GM19023 (cell line): ENCODE measurements at regions not wholly inside any gene's neighbourhood (a gene's known extent, or its start where the extent isn't known, plus 50 kb on each side); places are given as distances from the start of the nearest gene placed in this dataset.

Experiments used
- ATAC-seq: cut with Tn5 transposase; IDR thresholded peaks from one replicate; pipeline ENCODE4 v1.9.1; 2021; ENCODE audit warnings: mild to moderate bottlenecking, moderate library complexity; ENCODE audit not compliant: unreplicated experiment

DNA sequence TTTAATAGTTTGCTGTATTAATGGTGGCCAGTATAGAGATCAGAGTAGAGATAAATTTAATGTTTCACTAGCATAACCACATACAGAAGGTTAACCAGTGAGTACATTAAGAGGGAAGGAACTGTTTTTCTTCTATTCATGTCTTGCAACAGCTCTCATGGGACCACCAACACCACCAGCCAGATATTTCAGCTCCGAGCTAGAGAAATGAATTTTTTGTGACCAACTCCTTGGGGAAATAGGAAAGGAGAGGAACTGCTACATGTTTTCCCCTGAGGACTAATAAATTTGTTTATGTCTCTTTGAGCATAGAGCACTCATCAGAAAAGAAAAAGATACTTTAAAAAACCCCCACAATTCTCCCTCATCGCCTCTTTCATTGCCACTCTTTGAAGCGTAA lies 247.5 kb downstream of the MBNL1 start:
- no peak for ATAC-seq

DNA sequence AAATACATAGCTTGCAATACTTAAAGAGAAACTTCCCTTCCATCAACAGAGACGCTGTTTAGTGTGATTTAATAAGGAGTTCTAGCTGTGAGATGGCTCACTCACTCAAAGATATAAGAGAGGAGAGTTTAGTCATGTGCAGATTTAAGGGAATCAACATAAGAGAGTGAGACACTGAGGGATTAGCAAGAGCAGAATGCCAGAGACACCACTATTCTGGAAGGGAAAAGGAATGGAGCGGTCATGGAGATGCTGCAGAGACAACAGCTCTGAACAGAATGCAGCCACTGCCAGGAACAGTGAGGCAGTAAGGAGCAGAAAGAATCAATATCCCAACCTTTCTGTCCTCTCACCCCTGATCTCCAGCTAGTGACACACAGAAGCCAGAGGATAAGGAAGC lies 248.8 kb downstream of the MBNL1 start:
- ATAC-seq, result no peak

DNA sequence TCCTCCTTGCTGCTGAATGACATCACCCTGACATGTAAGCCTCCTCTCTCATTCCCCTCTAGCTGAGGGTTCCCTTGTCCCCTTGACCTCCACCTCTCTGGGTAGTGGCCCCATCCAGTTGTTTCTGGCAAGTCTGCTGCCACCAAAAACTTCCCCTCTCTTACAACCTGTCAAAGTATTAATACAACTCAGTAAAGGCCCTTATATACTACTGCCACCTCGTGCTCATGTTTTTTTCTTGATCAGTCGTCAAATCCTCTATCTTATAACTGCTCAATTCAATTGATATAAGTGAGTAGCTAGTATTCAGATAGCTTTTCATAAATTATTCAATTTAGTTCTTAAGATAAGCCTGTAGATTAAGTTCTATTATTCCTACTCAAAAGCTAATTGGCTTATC lies 249.6 kb downstream of the MBNL1 start:
- ATAC-seq, result no peak

DNA sequence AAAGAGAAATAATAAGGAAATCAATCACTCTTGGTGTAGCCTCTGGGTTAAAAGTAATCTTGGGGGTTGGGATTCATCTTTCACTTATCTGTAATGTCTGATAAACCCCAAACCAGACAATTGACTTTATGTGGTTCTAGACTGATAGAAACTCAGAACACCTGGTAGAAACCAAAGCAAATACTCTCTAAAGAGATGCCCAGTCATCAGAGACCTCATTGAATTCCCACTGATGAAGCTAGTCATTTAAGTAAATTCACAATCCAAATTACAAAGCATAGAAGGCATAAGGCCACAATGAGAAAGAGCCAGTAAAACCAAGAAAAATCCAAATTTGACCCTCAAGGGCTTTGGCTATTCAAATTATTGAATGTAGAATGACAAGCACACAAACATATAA lies 250.6 kb downstream of the MBNL1 start:
- ATAC-seq, result peak; percentile 64

DNA sequence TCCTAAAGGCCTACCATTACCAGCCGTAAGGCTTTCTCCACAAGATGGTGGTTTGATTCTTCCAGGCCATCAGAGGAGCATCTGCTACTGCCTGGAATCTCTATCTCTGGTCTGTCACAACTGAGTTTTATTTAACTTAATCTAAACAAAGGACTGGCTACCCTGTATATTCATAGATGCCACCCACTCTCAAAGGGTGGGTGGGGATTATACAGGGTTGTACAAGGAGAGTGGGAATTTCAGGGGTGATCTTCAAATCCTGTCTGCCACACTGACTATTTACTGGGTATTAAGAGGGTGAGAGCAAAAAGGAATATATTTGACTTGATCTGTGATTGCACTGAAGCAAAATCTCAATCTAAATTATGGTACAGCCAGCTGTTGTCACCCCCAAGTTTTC lies 253.3 kb downstream of the MBNL1 start:
- ATAC-seq, result no peak

DNA sequence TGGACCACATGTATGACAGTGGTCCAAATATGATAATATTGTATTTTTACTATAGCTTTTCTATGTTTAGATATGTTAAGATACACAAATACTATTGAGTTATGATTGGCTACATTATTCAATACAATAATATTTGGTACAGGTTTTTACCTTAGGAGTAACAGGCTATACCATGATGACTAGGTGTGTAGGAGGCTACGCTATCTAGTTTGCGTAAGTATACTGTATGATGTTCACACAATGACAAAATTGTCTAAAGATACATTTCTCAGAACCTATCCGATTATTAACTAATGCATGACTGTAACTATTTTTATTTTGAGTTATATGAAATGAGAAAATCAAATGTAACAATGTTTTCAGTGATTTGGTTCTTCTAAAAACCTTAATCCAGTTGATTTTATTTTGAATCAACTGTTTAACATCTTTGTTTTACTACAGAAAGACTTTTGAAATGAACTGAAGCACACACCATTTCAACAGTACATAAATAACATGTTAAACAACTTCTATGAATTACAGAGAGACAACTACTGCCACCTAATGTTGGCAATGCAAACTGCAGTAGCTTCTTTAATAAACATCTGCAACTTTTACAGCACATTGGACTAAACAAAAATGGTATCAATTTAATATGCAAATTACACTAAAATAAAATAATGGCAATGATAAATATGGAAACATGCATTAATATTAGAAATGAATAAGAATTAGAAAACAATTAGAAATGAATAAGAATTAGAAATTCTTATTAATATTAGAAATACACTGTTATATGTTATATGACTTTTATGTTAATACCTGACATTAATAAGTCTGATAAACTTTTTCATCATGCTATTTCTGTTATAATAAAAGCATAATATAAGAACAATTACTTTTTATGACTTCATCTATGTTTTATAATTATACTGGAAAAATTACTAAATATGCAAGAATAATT lies 255.7 kb downstream of the MBNL1 start:
- ATAC-seq, result no peak

DNA sequence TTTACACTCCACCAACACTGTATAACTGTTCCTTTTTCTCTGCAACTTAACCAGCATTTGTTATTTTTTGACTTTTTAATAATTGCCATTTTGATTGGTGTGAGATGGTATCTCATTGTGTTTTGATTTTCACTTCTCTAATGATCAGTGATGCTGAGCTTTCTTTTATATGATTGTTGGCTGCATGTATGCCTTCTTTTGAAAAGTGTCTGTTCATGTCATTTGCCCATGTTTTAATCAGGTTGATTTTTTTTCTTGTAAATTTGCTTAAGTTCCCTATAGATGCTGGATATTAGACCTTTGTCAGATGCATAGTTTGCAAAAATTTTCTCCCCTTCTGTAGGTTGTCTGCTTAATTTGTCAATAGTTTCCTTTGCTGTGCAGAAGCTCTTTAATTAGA lies 263.0 kb downstream of the MBNL1 start:
- ATAC-seq, result no peak

DNA sequence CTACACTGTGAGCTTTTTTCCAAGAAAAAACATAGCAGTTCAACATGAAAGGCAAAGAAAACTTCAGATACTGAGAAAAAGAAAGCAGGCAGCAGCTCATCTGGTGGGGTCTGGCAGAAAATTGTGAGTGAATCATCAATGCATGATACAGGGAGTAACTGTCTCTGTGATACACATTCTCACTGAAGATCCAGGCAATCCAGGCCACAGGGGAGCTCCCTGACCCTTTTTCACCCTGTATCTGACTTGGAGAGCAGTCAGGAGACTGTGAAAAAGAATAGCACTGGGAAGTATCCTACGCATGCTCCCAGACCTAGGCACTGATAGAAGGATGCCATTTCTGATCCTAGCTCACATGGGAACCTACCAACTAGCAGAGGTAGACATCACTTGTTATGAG lies 269.8 kb downstream of the MBNL1 start:
- ATAC-seq, result no peak

DNA sequence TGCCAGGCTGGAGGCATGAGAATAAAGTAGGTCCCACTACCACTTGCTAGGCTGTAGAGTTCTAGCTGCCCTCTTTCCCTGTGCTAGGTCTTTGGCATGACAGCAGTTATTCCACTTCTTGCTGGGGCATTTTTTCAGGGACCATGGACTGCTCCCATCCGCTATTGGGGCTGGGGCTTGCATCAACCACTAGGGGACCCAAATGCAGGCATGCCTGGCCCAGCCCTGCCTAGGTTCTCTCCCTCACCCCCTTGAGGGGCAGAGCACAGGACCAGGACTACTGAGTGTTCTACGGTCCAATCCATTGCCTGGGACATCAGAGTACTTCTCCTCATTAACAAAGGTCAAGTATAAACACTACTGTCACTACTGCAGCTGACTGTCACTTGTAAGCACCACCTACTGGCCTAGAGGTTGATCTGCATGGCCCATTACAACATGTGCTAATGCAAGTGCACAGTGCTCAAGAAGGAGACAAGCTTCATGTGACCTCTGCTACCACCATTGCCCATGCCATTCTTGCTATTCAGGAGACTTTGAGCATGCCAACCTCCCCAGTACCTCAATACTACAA lies 270.5 kb downstream of the MBNL1 start:
- ATAC-seq, result no peak

DNA sequence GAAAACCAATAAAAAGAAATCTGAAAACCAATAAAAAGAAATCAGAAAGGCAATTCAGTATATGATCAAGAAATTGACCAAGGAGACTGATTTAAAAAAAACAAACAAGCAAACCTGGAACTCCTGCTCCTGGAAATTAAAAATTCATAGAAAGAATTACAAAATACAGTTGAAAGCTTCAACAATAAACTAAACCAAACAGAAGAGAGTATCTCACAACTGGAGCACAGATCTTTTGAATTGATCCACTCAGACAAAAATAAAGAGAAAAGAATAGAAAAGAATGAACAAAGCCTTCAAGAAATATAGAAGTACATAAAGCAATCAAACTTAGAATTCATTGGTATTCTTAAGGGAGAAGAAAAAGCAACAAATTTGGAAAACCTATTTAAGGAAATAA lies 271.4 kb downstream of the MBNL1 start:
- ATAC-seq, result no peak

DNA sequence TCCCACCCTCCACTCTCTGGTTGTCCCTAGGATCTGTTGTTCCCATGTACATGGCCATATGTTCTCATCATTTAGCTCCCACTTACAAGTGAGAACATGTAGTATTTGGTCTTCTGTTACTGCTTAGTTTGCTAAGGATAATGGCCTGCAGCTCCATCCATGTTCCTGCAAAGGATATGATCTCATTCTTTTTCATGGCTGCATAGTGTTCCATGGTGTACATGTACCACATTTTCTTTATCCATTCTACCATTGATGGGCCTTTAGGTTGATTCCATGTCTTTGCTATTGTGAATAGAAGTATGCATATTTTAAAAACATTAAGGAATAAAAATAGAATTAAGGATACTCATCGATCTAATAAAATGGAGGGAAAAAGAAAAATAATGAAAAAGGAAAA lies 278.4 kb downstream of the MBNL1 start:
- no peak for ATAC-seq

DNA sequence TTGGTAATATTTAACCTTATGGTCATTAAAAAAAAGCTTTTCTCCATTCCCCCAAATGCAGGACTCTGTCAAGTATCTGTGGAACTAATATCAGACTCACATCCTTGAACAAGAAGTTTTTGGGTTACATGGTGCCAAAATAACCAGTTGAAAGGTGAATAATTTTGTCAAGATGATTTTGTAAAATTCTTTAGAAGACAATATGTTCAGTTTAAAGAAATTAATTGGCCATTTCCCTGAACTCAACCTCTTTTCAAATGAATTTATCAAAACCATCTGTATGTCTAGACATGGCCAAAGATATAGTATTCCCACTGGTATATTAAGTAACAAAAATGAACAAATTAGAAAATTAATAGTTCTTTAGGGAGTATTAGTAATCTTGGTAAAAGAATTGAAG lies 280.5 kb downstream of the MBNL1 start:
- ATAC-seq, result no peak

DNA sequence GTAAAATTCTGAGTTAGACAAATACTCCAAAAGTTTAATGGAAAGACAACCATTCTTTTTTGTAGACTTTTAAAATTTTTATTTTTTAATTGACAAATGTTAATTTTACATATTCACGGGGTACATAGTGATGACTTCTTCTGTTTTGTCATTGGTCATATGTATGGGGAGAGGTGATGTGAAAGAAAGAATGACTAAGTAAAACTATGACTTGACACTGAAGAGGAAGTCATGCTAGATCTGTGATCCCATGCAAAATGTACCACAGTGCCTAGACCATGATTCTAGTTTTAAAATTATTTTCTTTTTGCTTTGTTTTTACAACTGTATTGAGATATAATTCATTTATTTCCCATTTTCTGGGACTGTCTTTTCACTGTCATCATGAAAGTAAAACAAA lies 281.6 kb downstream of the MBNL1 start:
- no peak for ATAC-seq

DNA sequence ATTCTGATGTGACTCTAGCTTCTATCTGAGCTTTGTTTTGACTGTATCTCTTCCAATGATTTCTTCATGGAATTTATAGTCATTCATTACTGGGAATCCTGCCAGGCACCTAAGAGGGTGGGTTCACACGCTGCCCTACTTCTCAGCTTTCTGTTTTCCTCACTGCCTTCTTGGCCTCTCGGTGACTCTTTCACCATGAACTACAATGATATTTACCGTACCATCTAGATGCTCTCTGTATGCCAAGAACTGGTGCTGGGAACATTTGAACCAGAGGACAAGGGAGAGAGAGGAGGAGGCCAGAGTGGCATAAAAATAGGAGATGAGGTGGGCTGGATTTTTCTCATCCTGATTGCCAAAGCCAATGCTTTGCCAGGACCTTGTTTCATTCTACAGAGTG lies 280.0 kb upstream of the P2RY1 start:
- ATAC-seq, result no peak

DNA sequence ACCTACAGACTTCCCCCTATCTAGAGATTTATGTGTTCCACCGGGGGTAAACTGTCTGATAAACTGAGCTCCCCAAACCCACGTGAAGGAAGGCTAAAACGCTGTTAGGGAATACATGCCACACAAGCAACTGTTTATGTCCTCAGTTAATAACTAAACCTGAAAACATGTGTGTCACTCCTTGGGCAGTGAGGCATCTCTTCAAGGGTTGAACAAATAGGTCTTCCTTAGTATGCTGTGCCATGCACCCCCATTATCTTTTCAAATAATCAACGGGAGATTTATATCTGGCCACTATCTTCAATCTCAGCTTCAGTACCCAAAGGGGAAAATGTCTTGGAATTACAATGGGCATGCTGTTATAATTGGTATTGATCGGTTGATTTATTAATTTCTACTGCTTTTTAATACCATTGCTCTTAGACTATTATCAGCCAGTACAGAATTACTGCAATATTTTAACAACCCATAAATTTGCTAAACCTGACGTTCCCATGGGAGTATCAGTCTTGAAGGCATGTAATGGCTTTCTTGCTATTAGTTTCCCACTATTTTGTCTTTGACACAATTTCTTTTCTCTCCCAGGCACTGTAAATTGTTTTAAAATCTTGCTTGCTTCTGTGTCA lies 279.2 kb upstream of the P2RY1 start:
- no peak for ATAC-seq

DNA sequence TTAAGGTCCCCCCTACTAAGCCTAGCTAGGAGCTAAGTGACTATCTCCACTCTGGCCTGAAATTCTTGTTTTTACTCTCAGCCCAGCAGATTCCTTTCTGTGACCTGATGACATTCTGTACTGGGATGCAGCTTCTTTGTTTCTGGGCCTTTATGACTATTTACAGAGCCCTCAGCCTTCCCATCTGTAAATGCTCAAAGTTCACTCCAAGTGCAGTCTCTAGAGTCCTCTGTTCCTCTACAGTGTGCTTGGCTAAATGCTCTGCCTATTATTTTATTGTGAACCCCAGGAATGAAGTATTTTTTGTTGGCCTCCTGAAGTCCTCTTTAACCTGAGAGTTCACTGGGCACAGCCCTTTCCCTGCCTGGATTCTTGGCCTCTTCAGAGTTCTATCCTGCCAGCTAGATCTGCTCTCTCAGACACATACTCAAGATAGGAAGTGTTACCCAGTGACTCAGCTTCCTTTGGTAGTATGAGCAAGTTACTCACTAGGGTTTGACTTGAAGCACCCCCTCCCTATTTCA lies 278.1 kb upstream of the P2RY1 start:
- ATAC-seq, result peak; percentile 88

DNA sequence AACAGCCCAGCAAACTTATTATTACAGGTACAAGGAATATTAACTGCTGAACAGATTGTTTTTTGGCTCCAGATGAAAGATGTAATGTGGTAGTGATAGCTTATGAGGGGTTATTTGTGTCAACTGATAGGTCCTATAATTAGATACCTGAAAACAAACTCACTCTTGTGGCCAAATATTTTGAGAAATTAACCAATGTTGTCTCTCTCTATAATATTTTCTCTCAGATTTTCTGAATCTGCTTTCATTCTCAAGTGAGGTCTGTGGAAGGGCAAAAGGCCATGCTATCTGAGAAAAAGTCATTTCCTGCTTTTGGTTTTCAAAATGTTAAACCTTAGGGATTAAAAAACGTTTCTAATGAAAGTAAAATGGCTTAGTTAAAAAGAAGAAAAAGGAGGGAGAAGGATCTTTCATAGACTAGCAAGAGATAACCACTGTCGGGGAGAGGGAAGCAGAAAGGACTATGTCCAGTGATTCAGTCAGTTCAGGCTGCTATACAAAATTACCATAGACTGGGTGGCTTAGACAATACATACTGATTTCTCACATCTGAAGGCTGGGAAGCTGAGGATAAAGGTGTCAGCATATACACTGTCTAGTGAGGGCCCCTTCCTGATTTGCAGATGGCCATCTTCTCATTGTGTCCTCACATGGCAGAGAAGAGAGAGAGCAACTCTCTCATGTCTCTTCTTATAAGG lies 277.5 kb upstream of the P2RY1 start:
- ATAC-seq, result peak; percentile 45

DNA sequence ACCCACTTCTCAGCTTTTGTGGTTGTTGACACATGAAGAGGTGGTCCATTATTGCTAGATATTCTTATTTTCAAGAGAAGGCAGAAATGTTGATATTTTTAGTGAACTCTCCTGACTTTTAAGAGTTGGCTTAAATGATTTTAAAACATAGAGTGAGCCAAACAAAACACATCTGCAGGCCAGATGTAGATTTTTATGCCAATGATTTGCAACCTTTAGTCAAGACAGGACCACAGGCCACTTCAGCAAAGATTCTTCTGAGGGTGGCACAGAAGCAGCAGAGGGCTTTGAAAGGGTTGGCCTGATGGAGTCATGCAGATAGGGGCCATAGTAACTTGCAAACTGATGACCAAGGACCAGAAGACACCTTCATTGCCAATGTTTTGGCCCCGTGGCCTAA lies 276.5 kb upstream of the P2RY1 start:
- ATAC-seq, result no peak

DNA sequence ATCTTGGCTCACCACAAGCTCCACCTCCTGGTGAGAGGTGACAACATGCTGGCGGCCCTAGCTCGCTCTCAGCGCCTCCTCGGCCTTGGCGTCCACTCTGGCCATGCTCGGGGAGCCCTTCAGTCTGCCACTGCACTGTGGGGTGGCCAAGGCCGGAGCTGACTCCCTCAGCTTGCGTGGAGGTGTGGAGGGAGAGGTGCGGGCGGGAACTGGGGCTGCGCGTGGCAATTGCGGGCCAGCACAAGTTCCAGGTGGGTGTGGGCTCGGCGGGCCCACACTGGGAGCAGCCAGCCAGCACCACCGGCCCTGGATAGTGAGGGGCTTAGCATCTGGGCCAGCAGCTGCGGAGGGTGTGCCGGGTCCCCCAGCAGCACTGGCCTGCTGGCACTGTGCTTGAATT lies 275.7 kb upstream of the P2RY1 start:
- ATAC-seq, result no peak

DNA sequence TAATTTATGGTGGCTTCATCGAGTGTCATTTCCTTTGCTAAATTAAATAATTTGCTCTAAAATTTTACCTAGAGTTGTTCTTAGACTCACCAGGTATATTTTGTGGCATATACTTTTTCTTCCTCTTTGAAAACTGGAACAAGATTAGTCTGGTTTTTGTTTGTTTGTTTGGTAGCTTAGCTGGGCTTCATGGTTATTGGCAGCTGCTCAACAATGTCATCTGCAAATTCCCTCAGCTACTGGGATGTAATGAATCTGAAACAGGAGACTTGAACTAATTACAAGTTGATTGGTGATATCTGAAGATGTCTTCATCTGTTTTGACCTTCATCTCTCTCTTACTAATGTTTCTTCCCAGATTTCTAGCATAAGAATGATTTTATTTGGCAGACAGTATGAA lies 270.5 kb upstream of the P2RY1 start:
- no peak for ATAC-seq

DNA sequence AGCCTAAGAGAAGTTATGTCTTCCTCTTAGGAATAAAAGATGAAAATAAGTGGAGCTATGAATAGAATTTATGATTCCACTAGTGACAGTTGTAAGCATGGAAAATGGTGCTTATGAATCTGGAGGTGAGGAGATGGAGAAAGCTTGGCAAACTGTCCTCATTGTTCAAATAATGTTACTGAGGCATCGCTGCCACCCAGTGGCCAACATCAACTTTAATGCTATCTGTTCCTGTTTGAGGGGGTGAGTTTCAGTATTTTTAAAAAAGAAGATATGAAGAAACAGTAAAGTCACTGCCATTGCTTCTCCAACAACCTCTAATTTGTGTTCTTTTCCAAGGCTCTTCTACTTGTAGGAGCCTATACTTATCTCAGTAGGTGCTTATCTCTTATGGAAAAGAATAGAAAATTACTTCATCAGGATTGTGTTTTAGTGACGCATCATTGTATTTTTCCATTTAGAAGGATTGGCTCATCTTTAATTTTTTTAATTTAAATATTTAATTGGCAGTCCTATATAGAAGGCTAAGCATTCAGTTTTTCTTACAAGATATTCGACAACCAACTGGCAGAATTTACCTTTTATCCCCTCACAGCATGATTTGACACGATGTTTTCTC lies 260.4 kb upstream of the P2RY1 start:
- peak; percentile 77 for ATAC-seq
